H1 (cell line): ENCODE measurements at regions not wholly inside any gene's neighbourhood (a gene's known extent, or its start where the extent isn't known, plus 50 kb on each side); places are given as distances from the start of the nearest gene placed in this dataset.

Source experiments
- CTCF ChIA-PET: fragments of 300-600 bp; sonication (Branson Sonifier 250); formaldehyde crosslinking; loops from one replicate; lab custom pipeline; 2021; ENCODE audit not compliant: partially characterized antibody; lab: Charles Lee
- POLR2A ChIA-PET: fragments of 300-600 bp; sonication (Branson Sonifier 250); formaldehyde crosslinking; loops from one replicate; lab custom pipeline; 2021; ENCODE audit warnings: inconsistent platforms; ENCODE audit not compliant: partially characterized antibody; lab: Charles Lee
- DNase-seq, 2 experiments: peaks; one replicate each; pipeline versions ENCODE4 v3.0.0 to v3.0.0-alpha.2; 2010 to 2022; ENCODE audit warnings: low spot score in 2 of 2, low read depth in 1 of 2, mixed read lengths in 1 of 2
- FAIRE-seq: peaks from 2 replicates; lab custom pipeline; 2011; peaks lifted over from hg19 to GRCh38; lab: Jason Lieb, UNC
- H2AFZ ChIP-seq: 2 replicates; pipeline ENCODE4 v1.8.1; 2012; ENCODE audit warnings: low read length, inconsistent platforms
- H2AK5ac ChIP-seq: 2 replicates; pipeline ENCODE4 v1.6.1; 2013; ENCODE audit warnings: low read depth, low read length
- H2BK120ac ChIP-seq: replicated peaks from 2 replicates; pipeline ENCODE3; 2013; ENCODE audit warnings: low read depth, low read length, inconsistent platforms
- H2BK12ac ChIP-seq: 2 replicates; pipeline ENCODE4 v1.6.1; 2013; ENCODE audit warnings: low read depth, low read length
- H2BK15ac ChIP-seq: 2 replicates; pipeline ENCODE4 v1.6.1; 2013; ENCODE audit warnings: low read length
- H2BK20ac ChIP-seq: 2 replicates; pipeline ENCODE4 v1.6.1; 2013; ENCODE audit warnings: low read length
- H2BK5ac ChIP-seq: 2 replicates; pipeline ENCODE4 v1.6.1; 2013; ENCODE audit warnings: low read depth, low read length
- H3K14ac ChIP-seq: 2 replicates; pipeline ENCODE4 v1.6.1; 2013; ENCODE audit warnings: inconsistent platforms; ENCODE audit not compliant: insufficient read length
- H3K18ac ChIP-seq: 2 replicates; pipeline ENCODE4 v1.6.1; 2013; ENCODE audit warnings: low read length; ENCODE audit errors: extremely low read depth
- H3K23ac ChIP-seq: 2 replicates; pipeline ENCODE4 v1.6.1; 2013; ENCODE audit warnings: inconsistent platforms; ENCODE audit not compliant: insufficient read length
- H3K23me2 ChIP-seq: 2 replicates; pipeline ENCODE4 v1.6.1; 2013; ENCODE audit warnings: low read depth, low read length
- H3K27ac ChIP-seq: 2 replicates; pipeline ENCODE4 v1.6.1; 2011; ENCODE audit warnings: low read depth, low read length, inconsistent platforms
- H3K27me3 ChIP-seq, 4 experiments: replicated peaks in 1 of 4; 1 replicate in 1 of 4; 2 replicates in 3 of 4; pipeline versions ENCODE4 v1.6.1 to v1.8.1; 2011 to 2013; ENCODE audit warnings: low read length in 3 of 4, mild to moderate bottlenecking in 3 of 4, inconsistent platforms in 2 of 4, mixed read lengths in 2 of 4, moderate library complexity in 1 of 4; ENCODE audit not compliant: control insufficient read depth in 3 of 4, insufficient read depth in 3 of 4; ENCODE audit errors: extremely low read depth in 1 of 4
- H3K36me3 ChIP-seq, 4 experiments: 2 replicates each; pipeline versions ENCODE4 v1.6.1 to v1.8.1; 2011 to 2013; ENCODE audit warnings: mild to moderate bottlenecking in 4 of 4, low read length in 3 of 4, moderate library complexity in 2 of 4, control low read depth in 1 of 4, inconsistent platforms in 1 of 4; ENCODE audit not compliant: insufficient read depth in 4 of 4, control insufficient read depth in 2 of 4
- H3K4ac ChIP-seq: replicated peaks from 2 replicates; pipeline ENCODE3; 2013; ENCODE audit warnings: low read length, low read depth, mixed read lengths, inconsistent platforms; ENCODE audit not compliant: insufficient read length
- H3K4me1 ChIP-seq, 4 experiments: replicated peaks in 1 of 4; 1 replicate in 1 of 4; 2 replicates in 3 of 4; pipeline versions ENCODE4 v1.6.1 to v1.8.1; 2011 to 2013; ENCODE audit warnings: low read length in 3 of 4, inconsistent platforms in 2 of 4, mixed read lengths in 1 of 4; ENCODE audit not compliant: insufficient read depth in 4 of 4, control insufficient read depth in 3 of 4
- H3K4me2 ChIP-seq, 2 experiments: 2 replicates each; pipeline versions ENCODE4 v1.6.1 to v1.8.1; 2011 to 2013; ENCODE audit warnings: low read depth in 2 of 2, low read length in 2 of 2, control low read depth in 1 of 2, inconsistent platforms in 1 of 2, mild to moderate bottlenecking in 1 of 2; ENCODE audit not compliant: insufficient read depth in 1 of 2
- H3K4me3 ChIP-seq, 4 experiments: fragments of 200-600, 300-600 bp in 1 of 4; sonication (generic), shearing (Covaris generic), sonication (Bioruptor Twin) in 1 of 4; 2 replicates each; pipeline versions ENCODE4 v1.5.1 to v1.8.1; 2011 to 2016; ENCODE audit warnings: low read length in 4 of 4, low read depth in 3 of 4, control low read depth in 2 of 4, inconsistent platforms in 2 of 4, mild to moderate bottlenecking in 2 of 4, mixed read lengths in 1 of 4, moderate library complexity in 1 of 4; ENCODE audit not compliant: insufficient read depth in 2 of 4; ENCODE audit errors: extremely low read depth in 1 of 4
- H3K56ac ChIP-seq: replicated peaks from 2 replicates; pipeline ENCODE3; 2013; ENCODE audit warnings: low read depth, mild to moderate bottlenecking, mixed read lengths, low read length, inconsistent platforms; ENCODE audit not compliant: insufficient read length
- H3K79me1 ChIP-seq: 2 replicates; pipeline ENCODE4 v1.6.1; 2013; ENCODE audit warnings: low read depth, low read length, control low read depth
- H3K79me2 ChIP-seq, 2 experiments: 2 replicates each; pipeline versions ENCODE4 v1.6.1 to v1.8.1; 2012 to 2013; ENCODE audit warnings: low read length in 2 of 2, mild to moderate bottlenecking in 2 of 2, inconsistent platforms in 1 of 2; ENCODE audit not compliant: insufficient read depth in 2 of 2, control insufficient read depth in 1 of 2
- H3K9ac ChIP-seq, 4 experiments: replicated peaks in 1 of 4; 1 replicate in 1 of 4; 2 replicates in 3 of 4; pipeline versions ENCODE4 v1.6.1 to v1.8.1; 2011 to 2013; ENCODE audit warnings: low read depth in 3 of 4, low read length in 3 of 4, control low read depth in 2 of 4, mild to moderate bottlenecking in 2 of 4, moderate library complexity in 2 of 4, inconsistent platforms in 1 of 4; ENCODE audit errors: extremely low read depth in 1 of 4
- H3K9me3 ChIP-seq, 2 experiments: 2 replicates each; pipeline versions ENCODE4 v1.6.1 to v1.8.1; 2012 to 2013; ENCODE audit warnings: mild to moderate bottlenecking in 2 of 2, moderate library complexity in 2 of 2, control low read depth in 1 of 2, inconsistent platforms in 1 of 2, low read depth in 1 of 2, low read length in 1 of 2, mixed read lengths in 1 of 2; ENCODE audit not compliant: insufficient read depth in 2 of 2
- H4K20me1 ChIP-seq, 2 experiments: replicated peaks in 1 of 2; 2 replicates each; pipeline versions ENCODE3 to v1.8.1; 2011 to 2013; ENCODE audit warnings: inconsistent platforms in 2 of 2, low read length in 2 of 2, mild to moderate bottlenecking in 1 of 2; ENCODE audit not compliant: insufficient read depth in 2 of 2, control insufficient read depth in 1 of 2
- H4K5ac ChIP-seq: 2 replicates; pipeline ENCODE4 v1.6.1; 2013; ENCODE audit warnings: low read length, low read depth, mixed read lengths, inconsistent platforms; ENCODE audit not compliant: insufficient read length
- H4K8ac ChIP-seq: 2 replicates; pipeline ENCODE4 v1.8.0; 2013; ENCODE audit warnings: mild to moderate bottlenecking, moderate library complexity, low read length, inconsistent platforms; ENCODE audit not compliant: insufficient read depth; ENCODE audit errors: extremely low read depth
- H4K91ac ChIP-seq: replicated peaks from 2 replicates; pipeline ENCODE3; 2013; ENCODE audit warnings: low read length, mixed read lengths, inconsistent platforms; ENCODE audit not compliant: insufficient read length
- KDM1A ChIP-seq: fragments of 200-600, 300-600 bp; sonication (generic); IDR thresholded peaks from 2 replicates; pipeline ENCODE4 v1.7.1; 2016; ENCODE audit warnings: mild to moderate bottlenecking, low read length, borderline replicate concordance
- POLR2A ChIP-seq, 2 experiments: IDR thresholded peaks; 1 replicate in 1 of 2; 2 replicates in 1 of 2; pipeline ENCODE4 v1.6.1; 2011; ENCODE audit warnings: low read depth in 2 of 2, low read length in 2 of 2, mild to moderate bottlenecking in 2 of 2; ENCODE audit errors: control extremely low read depth in 1 of 2
- RFX5 ChIP-seq: IDR thresholded peaks from 2 replicates; pipeline ENCODE4 v1.6.1; 2011; ENCODE audit warnings: low read depth, low read length, improper control_type of control experiment, borderline replicate concordance
- SRF ChIP-seq: IDR thresholded peaks from 2 replicates; pipeline ENCODE4 v1.6.1; 2011; ENCODE audit warnings: mild to moderate bottlenecking, low read depth, low read length, moderate library complexity
- WGBS, 2 experiments: shearing (Covaris generic) in 1 of 2; methylation state at CpG; one replicate each; pipeline versions ENCODE4 v1.1.6 to v1.1.7; 2013 to 2015; ENCODE audit warnings: low lambda C conversion rate in 2 of 2, mixed read lengths in 2 of 2, inconsistent platforms in 1 of 2, low coverage in 1 of 2, missing lambda C conversion rate in 1 of 2; ENCODE audit not compliant: insufficient replicate concordance in 2 of 2, insufficient coverage in 1 of 2, insufficient read length in 1 of 2; ENCODE audit errors: extremely low coverage in 1 of 2, missing lambda C conversion rate in 1 of 2; 5-methylcytosine and 5-hydroxymethylcytosine counted together

- POLR2A ChIA-PET = no interaction called here
- H2BK120ac ChIP-seq = no peak overlapping the region
- H2BK15ac ChIP-seq = no peak overlapping the region
- H2AK5ac ChIP-seq = no peak overlapping the region
- no peak overlapping the region for H3K9ac ChIP-seq
- H3K23me2 ChIP-seq = no peaks in the 10 kb centered on the region
- H4K8ac ChIP-seq = no peak overlapping the region
- no peak overlapping the region for H3K18ac ChIP-seq
- TF ChIP-seq KDM1A = no peak
- no peak for TF ChIP-seq POLR2A (IDR thresholded peaks at IDR 0.05; ENCODE audit: control extremely low read depth in 1 of 2, low read depth in 2 of 2, low read length in 2 of 2)
- no peak for TF ChIP-seq SRF
- TF ChIP-seq RFX5 = no peak
- no peak overlapping the region for H2AFZ ChIP-seq
- H3K4ac ChIP-seq = no peak overlapping the region
- H3K4me2 ChIP-seq = no peak overlapping the region
- H3K9me3 ChIP-seq = no peaks in the 10 kb centered on the region; a peak in 1 of 4 replicates
- H3K36me3 ChIP-seq = no peaks in the 10 kb centered on the region
- H2BK12ac ChIP-seq = no peak overlapping the region
- H3K14ac ChIP-seq = no peak overlapping the region
- 0 out of 2 replicates have a peak overlapping the region, but pooled peaks have one; percentile 17 for H2BK20ac ChIP-seq
- no peak overlapping the region for H4K5ac ChIP-seq
- H3K27ac ChIP-seq = no peak overlapping the region
- H3K56ac ChIP-seq = no peak overlapping the region
- FAIRE-seq (no peak), DNase-seq (no peak)
- H3K79me2 ChIP-seq = no peaks in the 10 kb centered on the region
- no peak overlapping the region for H4K91ac ChIP-seq
- peaks cover 0 to 6% (median 0%) of the 10 kb centered on the region in 4 experiments; a peak in 2 of 7 replicates for H3K4me1 ChIP-seq
- no peaks in the 10 kb centered on the region for H3K27me3 ChIP-seq
- CTCF ChIA-PET = no interaction called here
- no peaks in the 10 kb centered on the region for H3K79me1 ChIP-seq
- no peaks in the 10 kb centered on the region for H4K20me1 ChIP-seq
- no peak overlapping the region for H3K4me3 ChIP-seq
- H3K23ac ChIP-seq = no peak overlapping the region
- H2BK5ac ChIP-seq = no peak overlapping the region
- 88% methylated on average over 2 of the region's 2 CpGs; no CpG with 5 or more reads in 1 of the 2 experiments for WGBS, 2 experiments
Measured at GRCh38 chr3:144497452-144497851, 525.8 kb downstream of the DIPK2A start.
